AG04449 (cell line): ENCODE measurements at regions not wholly inside any gene's neighbourhood (a gene's known extent, or its start where the extent isn't known, plus 50 kb on each side); places are given as distances from the start of the nearest gene placed in this dataset.
"Not testable (repeated sequence)": the region's sequence is repeated elsewhere in the genome, so short reads cannot be mapped to it uniquely, and the experiment has no call there.

Experiments used
- CTCF ChIA-PET: fragments of 350-600 bp; formaldehyde crosslinking; extraction: SDS; loops from one replicate; lab custom pipeline; 2021; ENCODE audit warnings: antibody characterized with exemption; lab: Yijun Ruan, JAX
- POLR2A ChIA-PET: fragments of 400-600, 350-600 bp; formaldehyde crosslinking; extraction: SDS; loops from one replicate; lab custom pipeline; 2020; ENCODE audit warnings: antibody characterized with exemption, inconsistent platforms; lab: Yijun Ruan, JAX
- DNase-seq: peaks from one replicate; pipeline ENCODE4 v3.0.0-alpha.2; 2010; ENCODE audit warnings: low read depth, low spot score
- H3K4me3 ChIP-seq: 2 replicates; pipeline ENCODE4 v1.5.1; 2011; ENCODE audit warnings: low read depth, mild to moderate bottlenecking, control low read depth, low read length
- TF ChIP-seq, protein P1 (sequence below): IDR thresholded peaks from one replicate; pipeline ENCODE4 v1.5.1; 2011; ENCODE audit warnings: mild to moderate bottlenecking, moderate library complexity, low read length, control low read depth, inconsistent platforms; ENCODE audit not compliant: insufficient read depth; ENCODE audit errors: missing control alignments

DNA sequence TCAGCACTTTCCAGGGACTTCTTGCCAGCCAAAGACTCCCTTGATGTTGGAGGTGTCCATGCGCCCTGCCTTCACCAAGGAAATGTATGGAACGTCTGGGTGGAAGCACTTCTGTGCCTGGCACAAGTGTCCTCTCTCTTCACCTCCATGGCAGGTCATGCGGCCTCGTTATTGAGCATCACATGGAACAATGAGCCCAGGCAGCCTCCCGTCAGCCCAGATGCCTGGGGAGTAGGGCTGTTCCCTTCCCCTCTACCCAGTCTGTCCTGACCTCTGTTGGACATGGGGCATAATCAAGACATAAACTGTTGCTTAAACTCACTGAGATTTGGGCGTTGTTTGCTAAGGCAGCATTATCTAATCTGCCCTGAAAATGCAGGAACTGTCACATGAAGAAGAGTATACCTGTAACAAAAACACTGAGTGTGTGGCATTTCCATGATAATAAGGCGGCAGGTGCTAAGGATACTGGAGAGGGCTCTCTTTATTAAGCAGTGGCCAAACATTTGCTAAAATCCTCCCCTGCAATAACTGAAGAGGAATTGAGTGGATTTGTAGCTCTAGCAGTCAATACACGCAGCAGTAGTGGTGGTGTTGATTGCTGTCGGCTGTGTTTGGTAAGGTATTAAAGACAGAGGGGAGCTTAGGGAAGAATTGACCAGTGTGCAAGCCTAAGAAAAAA lies 338.2 kb upstream of the ATP10A start:
- ChIA-PET POLR2A (no interaction called here), CTCF (no interaction called here)
- no peak for DNase-seq
- TF ChIP-seq, protein P1, sequence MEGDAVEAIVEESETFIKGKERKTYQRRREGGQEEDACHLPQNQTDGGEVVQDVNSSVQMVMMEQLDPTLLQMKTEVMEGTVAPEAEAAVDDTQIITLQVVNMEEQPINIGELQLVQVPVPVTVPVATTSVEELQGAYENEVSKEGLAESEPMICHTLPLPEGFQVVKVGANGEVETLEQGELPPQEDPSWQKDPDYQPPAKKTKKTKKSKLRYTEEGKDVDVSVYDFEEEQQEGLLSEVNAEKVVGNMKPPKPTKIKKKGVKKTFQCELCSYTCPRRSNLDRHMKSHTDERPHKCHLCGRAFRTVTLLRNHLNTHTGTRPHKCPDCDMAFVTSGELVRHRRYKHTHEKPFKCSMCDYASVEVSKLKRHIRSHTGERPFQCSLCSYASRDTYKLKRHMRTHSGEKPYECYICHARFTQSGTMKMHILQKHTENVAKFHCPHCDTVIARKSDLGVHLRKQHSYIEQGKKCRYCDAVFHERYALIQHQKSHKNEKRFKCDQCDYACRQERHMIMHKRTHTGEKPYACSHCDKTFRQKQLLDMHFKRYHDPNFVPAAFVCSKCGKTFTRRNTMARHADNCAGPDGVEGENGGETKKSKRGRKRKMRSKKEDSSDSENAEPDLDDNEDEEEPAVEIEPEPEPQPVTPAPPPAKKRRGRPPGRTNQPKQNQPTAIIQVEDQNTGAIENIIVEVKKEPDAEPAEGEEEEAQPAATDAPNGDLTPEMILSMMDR: no peak
- H3K4me3 ChIP-seq: no peak overlapping the region

DNA sequence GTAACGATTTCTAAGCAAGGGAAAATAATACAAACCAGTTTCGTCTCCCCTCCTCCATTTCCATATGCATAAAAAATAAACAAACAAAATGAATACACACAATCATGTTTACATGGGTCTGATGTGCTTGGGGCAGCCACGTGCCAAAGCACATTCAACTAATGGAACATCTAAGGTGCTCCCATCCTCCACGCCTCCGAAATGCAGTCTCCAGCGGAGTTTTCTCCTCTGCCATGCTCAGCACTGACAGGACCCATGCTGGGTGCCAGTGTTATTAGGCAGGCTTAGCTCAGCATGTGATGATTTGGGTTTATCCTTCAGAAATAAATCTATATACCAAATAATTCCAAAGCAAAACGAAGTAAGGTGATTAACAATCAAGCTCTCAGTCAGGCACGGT lies 337.3 kb upstream of the ATP10A start:
- ChIA-PET POLR2A (no interaction called here), CTCF (no interaction called here)
- H3K4me3 ChIP-seq: no peak overlapping the region
- TF ChIP-seq, protein P1: no peak
- no peak for DNase-seq

DNA sequence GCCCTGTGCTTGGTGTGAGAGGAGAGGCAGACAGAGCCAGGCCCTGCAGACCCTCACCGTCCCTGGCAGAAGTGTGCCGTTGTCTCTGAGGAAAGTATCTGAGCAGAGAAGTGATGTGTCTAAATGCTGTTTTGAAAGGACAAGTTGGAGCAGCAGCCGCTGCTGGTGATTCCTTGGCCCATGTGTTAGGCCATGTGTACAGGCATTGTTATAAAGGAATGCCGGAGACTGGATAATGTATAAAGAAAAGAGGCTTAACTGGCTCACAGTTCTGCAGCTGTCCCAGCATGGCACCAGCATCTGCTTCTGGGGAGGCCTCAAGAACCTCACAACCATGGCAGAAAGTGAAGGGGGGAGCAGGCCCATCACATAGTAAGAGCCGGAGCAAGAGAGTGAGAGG lies 334.6 kb upstream of the ATP10A start:
- CTCF ChIA-PET: no interaction called here
- TF ChIP-seq, protein P1: no peak
- no peak for DNase-seq
- POLR2A ChIA-PET: no interaction called here
- no peak overlapping the region for H3K4me3 ChIP-seq

DNA sequence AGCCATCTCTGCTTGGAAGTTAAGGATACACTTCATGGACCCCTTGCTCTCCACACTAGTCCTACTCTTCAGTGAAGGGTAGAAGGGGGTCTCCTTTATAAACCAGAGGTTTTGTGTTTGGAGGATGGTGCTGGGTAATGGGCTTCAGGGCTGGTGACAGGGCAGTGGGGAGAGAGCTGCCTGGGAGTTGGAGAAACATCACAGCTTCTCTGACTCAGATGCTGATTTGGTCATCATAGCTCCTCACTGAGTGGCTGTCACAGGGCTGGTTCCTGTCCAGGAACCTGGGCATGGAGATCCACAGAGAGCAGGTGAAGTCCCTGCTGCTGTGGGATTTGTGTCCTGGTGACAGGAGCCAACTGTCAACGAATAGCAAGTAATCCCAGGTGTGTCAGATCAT lies 333.9 kb upstream of the ATP10A start:
- no peak overlapping the region for H3K4me3 ChIP-seq
- TF ChIP-seq, protein P1: no peak
- POLR2A ChIA-PET: no interaction called here
- CTCF ChIA-PET: no interaction called here
- DNase-seq: no peak

DNA sequence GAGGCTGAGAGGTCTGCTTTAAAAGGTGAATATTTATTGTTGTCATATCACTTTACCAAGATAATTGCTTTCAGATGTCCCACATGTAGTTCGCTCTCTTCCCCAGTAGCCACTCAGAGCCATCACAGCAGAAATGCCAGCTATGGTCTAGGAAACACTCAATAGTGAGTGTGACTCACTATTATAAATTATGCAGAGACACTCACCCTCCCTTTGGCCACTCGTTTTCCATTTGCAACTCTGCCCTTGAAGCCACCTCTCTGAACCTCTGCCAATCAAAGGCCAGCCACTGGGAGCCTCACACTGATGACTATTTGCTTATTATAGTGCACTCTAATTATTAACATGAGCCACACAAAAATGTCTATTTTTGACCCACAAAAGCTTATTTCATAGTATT lies 328.1 kb upstream of the ATP10A start:
- POLR2A ChIA-PET: no interaction called here
- no peak for DNase-seq
- TF ChIP-seq, protein P1: no peak
- no peak overlapping the region for H3K4me3 ChIP-seq
- CTCF ChIA-PET: no interaction called here

DNA sequence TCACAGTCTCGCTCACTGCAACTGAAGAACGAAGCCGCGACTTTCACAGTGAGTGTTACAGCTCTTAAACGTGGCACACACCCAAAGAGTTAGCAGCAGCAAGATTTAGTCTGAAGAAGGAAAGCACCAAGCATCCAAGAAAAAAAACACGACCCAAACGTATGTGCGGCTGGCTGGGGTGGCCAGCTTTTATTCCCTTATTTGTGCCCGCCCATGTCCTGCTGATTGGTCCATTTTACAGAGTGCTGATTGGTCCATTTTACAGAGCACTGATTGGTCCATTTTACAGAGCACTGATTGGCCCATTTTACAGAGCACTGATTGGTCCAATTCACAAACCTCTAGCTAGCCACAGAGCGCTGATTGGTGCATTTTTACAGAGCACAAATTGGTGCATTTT lies 323.0 kb upstream of the ATP10A start:
- H3K4me3 ChIP-seq, DNase-seq, POLR2A ChIA-PET, CTCF ChIA-PET: not testable (repeated sequence)

DNA sequence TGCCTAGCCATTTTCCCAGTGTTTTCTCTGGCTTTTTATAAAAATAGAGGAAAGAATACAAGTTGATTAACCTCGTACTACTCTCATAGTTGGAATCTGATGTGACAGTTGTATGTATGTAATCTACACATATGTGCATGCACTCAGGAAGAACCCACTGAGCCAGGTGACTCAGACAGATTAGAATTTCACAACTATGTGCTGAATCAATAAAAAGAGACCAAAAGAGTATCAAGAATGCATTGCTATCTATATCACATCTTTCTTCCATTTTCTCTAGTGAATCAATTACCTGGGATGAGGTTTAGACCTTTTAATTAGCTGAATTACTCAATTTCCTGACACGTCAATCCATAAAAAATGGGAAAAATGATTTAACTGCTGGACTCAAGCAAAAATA lies 319.3 kb upstream of the ATP10A start:
- ChIA-PET POLR2A (no interaction called here), CTCF (no interaction called here)
- TF ChIP-seq, protein P1: no peak
- no peak for DNase-seq
- no peak overlapping the region for H3K4me3 ChIP-seq
